HG03354 (cell line): ENCODE measurements at regions not wholly inside any gene's neighbourhood (a gene's known extent, or its start where the extent isn't known, plus 50 kb on each side); places are given as distances from the start of the nearest gene placed in this dataset.
A peak's percentile ranks its signal among the peaks of the same experiment; 100 is the strongest.

Source experiments
- ATAC-seq: cut with Tn5 transposase; IDR thresholded peaks from one replicate; pipeline ENCODE4 v1.9.1; 2021; ENCODE audit warnings: mild to moderate bottlenecking; ENCODE audit not compliant: unreplicated experiment, poor library complexity, severe bottlenecking

GRCh38 chr18:61989138-61989537, 96.3 kb upstream of the RNF152 start:
- ATAC-seq = no peak

DNA sequence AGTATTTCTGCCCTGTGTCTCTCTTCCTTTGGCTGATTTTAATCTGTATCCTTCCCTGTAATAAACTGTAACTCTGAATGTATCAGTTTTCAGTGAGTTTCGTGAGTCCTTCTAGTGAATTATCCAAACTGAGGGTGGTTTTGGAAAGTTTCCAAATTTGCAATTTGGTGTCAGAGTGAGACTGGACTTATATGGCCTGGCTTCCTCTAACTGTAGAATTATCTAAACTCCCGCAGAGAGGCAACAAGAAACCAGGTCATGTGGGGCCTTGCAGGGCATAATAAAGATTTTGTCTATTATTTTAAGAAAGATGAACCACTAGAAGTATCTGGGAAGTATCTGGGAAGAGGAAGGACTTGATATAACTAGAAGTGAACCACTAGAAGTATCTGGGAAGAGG, 95.3 kb upstream of the RNF152 start:
- no peak for ATAC-seq

GRCh38 chr18:61985681-61986080, 92.9 kb upstream of the RNF152 start:
- no peak for ATAC-seq

DNA sequence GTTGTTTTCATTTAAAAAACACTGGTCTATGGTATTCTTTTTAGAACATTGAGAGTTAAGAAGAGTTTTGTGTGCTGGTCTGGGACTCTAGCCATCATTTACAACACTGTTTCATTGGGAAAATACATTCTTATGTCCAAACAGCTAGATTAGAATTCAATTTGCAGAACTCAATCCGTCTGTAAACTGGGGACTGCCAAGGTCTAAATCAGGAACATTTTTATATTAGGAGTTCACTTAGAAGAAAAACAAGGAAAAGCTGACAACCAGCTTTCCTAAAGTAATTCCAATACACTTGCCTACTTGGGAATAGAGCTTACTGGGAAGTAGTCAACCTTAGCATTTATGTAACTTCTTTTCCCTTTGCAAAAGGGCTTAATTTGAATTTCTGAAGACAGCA, 91.5 kb upstream of the RNF152 start:
- ATAC-seq = no peak

DNA sequence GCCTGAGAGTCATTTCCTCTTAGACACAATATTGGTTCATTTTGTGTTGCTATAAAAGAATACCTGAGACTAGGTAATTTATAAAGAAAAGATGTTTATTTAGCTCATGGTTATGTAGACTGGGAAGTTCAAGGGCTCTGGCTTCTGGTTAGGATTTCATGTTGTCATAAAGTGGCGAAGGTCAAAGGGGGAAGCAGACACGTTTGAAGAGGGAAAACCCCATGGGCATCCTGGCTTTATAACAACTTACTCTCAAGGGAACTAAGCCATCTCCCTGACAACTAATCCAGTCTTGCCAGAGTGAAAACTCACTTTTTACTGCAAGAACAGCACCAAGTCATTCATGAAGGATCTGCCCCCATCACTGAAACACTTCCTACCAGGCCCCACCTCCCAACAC, 89.7 kb upstream of the RNF152 start:
- ATAC-seq = no peak

DNA sequence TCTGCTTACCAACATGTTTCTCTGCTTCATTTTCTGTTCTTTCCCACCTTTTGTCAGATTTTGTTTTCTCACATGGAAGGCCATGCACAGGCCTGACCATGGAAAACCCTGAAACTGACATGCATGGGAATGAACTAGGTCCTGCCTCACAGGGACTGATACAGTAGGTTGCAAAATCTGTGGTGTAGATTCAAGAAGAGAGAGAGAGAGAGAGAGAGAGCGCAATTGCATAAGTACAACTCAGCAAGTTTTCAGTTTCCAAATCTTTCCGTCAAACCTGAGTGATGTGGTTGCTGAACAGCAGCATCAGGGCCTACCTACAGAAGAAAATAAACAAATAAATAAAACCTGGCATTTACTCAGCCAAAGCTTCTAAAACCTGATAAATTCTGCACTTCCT, 87.5 kb upstream of the RNF152 start:
- ATAC-seq = no peak

DNA sequence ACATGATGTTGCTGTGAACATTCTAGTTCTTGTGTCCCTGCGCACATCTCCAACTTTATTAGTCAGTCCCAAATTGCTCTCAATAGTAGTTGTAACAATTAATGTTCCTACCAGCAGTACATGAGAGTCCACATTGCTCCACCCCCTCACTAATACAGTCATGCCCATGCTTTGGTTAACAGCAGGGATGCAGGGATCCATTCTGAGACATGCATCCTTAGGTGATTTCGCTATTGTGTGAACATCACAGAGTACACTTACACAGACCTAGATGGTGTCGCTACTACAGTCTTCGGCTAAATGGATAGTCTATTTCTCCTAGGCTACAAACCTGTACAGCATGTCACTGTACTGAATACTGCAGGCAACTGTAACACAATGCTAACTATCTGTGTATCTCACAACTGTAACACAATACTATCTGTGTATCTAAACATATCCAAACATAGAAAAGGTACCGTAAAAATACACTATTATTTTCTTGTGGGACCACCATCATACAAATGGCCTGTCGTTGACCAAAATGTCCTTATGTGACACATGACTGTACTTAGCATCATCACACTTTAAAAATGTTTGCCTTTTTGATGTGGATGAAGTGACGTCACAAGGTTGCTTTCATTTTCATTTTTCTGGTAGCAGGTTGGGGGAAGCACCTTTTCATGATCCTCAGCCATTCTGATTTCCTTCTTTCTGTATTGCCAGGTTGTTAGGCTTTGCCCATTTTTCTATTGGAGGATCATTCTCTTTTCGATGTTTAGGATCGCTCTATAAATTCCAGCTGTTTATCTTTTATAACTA, 82.9 kb upstream of the RNF152 start:
- ATAC-seq = peak; percentile 62

DNA sequence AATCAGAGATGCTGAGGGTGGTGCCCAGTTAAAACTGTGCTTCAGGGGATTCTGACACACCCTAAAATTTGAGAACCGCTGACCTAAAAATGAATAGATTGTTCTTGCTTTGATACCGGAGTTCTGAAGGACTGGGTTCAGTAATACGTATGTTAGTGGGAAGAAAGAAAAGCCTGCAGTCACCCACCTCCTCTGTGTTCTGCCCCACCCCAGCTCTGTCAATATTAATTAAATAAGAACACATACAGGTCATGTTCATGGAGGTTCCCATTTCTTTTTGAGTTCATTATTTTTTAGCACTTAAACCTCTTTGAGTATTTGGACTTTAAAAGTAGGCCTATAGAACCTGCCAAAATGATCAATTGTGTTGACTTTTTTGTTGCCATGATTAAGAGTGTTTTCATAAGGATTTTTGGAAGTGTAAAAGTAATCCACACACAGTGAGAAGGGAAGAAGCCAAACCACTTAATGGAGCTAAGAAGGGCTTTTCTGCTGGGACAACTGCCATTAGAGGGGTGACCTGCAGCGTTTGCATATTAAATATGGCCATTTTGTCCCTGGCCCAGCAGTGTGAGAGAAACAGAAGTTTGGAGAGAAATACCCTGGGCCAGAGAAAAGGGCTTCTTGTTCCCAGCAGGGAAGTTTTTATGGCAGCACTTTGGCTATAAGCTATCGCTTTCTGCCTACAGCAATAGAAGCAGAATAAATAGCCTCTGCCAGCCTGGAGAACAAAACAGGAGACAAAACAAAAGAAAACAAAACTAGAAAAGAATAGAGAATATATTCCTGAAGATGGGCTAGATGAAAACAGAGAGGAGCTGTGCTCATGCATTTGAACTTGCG, 80.7 kb upstream of the RNF152 start:
- no peak for ATAC-seq

DNA sequence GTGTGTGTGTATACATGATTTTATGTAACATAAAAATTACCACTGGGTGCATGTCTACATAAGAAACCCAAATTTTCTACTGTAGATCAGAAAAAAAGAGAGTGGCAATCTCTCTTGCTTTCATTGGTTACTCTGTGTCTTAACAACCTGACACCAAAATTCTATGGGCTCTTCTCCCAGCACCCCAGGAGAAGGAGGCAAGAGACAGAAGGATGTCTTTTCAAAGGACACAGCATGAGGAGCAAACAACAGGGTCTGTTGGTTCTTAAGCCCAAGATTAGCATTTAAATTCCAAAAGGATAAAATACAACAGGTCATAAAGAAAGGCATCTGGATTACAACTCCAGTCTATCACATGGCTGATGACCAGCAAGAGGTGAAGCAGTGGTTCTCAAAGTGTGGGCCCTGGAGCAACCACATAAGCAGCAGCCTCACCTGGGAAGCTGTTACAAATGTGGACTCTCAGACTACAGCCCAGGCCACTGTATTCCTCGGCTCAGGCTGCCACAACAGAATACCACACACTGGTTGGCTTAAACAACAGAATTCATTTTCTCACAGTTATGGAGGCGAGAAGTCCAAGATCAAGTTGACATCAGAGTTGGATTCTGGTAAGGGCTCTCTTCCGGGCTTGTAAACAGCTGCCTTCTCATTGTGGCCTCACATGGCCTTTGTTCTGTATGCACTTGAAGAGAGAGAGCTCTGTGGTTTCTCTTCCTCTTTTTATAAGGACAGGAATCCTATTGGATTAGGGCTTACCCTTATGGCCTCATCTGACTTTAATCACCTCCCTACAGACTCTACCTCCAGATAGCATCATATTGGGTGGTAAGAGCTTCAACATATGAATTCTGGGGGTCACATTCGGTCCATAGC, 79.8 kb upstream of the RNF152 start:
- ATAC-seq = peak; percentile 94

GRCh38 chr18:61967252-61967891, 74.6 kb upstream of the RNF152 start:
- ATAC-seq = no peak

GRCh38 chr18:61965311-61965710, 72.5 kb upstream of the RNF152 start:
- ATAC-seq = no peak

DNA sequence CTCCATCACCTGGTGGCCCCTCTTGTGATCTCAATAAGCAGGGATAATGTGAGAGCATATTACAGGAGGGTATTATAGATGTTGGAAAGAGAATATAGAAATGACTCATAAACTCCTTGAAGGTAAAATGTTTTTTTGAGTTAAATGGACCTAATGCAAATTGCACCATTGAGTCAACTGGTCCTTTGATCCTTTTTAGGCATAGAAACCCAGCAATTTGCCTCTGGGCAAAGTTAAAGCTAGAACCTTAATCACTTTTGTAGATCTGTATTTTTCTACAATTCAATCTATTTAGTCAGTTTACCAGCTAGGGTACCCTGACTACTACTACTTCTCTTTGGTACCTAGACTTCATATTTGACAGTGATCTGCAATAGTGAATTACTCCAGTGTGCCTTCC, 71.8 kb upstream of the RNF152 start:
- ATAC-seq = no peak

DNA sequence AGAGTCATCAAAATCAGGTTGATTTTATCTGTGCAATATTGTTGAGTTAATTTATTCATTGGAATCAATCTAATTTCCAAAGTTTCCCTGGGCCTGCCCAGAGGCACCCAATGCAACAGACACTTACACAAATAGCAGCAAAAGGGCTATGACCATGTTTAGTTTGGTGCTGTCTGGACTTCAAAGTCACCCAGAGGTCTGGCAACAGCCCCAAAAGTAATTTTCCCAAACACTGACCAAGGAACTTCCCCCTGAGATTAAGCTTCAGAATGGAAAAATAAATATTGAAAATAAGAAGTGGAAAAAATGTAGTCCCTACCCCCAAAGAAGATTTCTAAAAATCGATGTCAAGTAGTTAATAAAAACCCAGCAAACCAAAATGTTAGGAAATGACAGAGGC, 70.9 kb upstream of the RNF152 start:
- no peak for ATAC-seq

DNA sequence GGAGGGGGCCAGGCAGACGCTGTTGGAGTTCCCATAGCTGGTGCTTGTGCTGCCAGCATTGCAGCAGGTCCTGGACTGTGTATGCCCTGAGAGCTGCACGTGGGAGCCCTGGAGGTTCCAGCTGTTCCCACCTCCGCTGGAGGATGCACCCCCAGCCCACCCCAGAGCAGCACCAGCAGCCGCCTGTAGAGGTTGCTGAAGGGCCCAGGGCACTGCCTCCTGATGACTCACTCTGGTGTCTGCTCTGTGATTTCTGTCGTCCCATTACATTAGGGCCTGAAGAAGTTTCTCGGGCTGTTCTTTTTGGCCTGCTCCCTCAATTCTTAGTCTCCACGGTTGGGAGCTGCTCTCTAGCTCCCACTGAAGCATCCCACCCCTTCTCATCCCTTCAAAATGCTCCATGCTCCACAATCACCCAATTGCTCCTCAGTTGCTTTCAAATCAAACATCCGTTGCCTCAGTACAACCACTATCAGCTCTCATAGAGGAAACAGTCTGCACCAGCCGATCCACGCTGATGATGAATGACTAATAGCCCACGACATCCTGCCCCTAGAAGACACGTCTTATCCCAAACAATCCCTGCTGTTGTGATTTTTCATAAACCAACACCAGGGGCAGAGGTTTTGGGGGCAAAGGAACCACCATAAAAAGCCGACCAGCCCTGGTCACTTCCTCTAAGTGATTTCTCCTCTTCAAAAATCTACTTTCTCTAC, 65.2 kb upstream of the RNF152 start:
- ATAC-seq = no peak

DNA sequence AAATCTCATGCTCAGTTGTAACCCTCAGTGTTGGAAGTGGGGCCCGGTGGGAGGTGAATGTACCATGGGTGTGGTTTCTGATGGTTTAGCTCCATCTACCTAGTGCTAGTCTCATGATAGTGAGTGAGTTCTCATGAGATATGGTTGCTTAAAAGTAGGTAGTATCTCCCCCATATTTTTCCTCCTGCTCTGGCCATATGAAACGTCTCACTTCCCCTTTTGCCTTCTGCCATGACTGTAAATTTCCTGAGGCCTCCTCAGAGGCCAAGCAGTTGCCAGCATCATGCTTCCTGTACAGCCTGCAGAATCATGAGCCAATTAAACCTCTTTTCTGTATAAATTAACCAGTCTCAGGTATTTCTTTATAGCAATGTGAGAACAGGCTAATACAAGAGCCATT, 62.8 kb upstream of the RNF152 start:
- ATAC-seq = peak; percentile 59

GRCh38 chr18:61954096-61954746, 61.4 kb upstream of the RNF152 start:
- no peak for ATAC-seq

- ATAC-seq = no peak
Measured at GRCh38 chr18:61953641-61954040, 60.8 kb upstream of the RNF152 start.

DNA sequence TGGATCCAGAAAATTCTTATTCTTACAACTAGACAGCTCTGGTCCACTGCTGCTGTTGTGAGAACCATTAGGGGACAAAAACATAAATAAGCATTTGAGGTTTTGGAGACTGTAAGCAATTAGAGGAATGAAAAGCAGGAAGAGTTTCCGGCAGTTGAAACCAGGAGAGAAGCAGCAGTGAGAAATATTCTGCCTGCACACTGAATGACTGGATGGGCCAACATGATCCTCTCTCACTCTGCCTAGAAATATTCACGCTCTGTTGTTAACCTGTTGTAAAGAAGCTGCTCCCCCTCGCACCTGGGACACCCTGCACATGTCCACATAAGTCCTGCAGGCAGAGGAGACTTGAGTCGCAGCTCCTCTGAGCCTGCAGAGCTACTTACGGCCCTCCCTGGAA, 60.4 kb upstream of the RNF152 start:
- ATAC-seq = no peak

DNA sequence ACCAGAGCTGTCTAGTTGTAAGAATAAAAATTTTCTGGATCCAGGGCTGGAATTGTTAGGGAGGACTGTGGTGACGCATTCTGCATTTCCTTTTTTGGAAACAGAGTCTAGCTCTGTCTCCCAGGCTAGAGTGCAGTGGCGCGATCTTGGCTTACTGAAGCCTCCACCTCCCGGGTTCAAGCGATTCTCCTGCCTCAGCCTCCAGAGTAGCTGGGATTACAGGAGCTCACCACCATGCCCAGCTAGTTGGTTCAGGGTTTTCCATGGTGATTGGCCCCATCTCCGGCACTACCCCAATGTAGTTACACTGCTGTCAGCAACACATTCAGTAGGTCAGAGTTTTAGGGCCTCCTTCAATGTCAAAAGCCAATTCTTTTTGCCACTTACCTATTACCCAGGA, 58.6 kb upstream of the RNF152 start:
- no peak for ATAC-seq
